ENCODE measurements at regions not wholly inside any gene's neighbourhood (a gene's known extent, or its start where the extent isn't known, plus 50 kb on each side); places are given as distances from the start of the nearest gene placed in this dataset.

DNA sequence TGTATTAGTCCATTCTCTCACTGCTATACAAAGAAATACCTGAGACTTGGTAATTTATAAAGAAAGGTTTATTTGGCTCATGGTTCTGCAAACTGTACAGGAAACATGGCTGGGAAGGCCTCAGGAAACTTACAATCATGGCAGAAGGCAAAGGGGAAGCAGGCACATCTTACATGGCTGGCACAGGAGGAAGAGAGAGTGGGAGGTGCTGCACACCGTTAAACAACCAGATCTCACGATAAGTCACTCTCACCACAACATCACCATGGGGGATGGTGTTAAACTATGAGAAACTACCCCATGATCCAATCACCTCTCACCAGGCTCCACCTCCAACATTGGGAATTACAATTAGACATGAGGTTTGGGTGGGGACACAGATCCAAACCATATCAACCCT, 191.8 kb upstream of the PLXNC1 start:
- ChIA-PET POLR2A (no interaction called here), RAD21 (ENCODE audit: unreplicated experiment) (interaction anchor here (1.0 kb wide), 1 partner anchor 387 kb away, joined by 3 read pairs; no protein-coding TSS in a partner anchor), SMC1A (ENCODE audit: uncharacterized antibody, unreplicated experiment) (no interaction called here), CTCF (interaction anchor here (1.2 to 1.8 kb wide), 3 partner anchors 9 to 147 kb away, joined by 3 to 4 read pairs (median 3); no protein-coding TSS in a partner anchor)
- H4K20me1 ChIP-seq (ENCODE audit: control insufficient read depth, insufficient read depth), result no peaks in the 10 kb centered on the region
- no peaks in the 10 kb centered on the region for H3K79me2 ChIP-seq (ENCODE audit: control insufficient read depth, insufficient read depth, low read length)
- intact Hi-C loops (cut with micrococcal nuclease; ENCODE audit: unreplicated experiment), result no loop called here
- H3K9me3 ChIP-seq (replicated peaks; ENCODE audit: control insufficient read depth, insufficient read depth, low read length), result no peaks in the 10 kb centered on the region
- no peak overlapping the region for H3K27ac ChIP-seq (ENCODE audit: control insufficient read depth, insufficient read depth)
- no peak overlapping the region for H3K9ac ChIP-seq (ENCODE audit: control insufficient read depth, insufficient read depth, low read length)
- no peaks in the 10 kb centered on the region; a peak in 1 of 4 replicates for H3K27me3 ChIP-seq (replicated peaks in 1 of 2; ENCODE audit: control insufficient read depth in 2 of 2, insufficient read depth in 2 of 2, low read length in 1 of 2)
- ATAC-seq, result no peak
- WGBS (ENCODE audit: insufficient coverage, insufficient replicate concordance, low lambda C conversion rate, missing lambda C conversion rate), result 41% methylated on average over 2 of the region's 2 CpGs
- no peak overlapping the region for H2AFZ ChIP-seq (ENCODE audit: control insufficient read depth, low read depth, low read length)
- H3K4me2 ChIP-seq (ENCODE audit: control insufficient read depth, insufficient read depth), result no peak overlapping the region
- H3K36me3 ChIP-seq (ENCODE audit: control insufficient read depth in 2 of 2, insufficient read depth in 2 of 2, low read length in 1 of 2), result no peaks in the 10 kb centered on the region
- no peak for FAIRE-seq
- no peak overlapping the region for H3K4me3 ChIP-seq
- DNase-seq (ENCODE audit: low read depth, low spot score), result no peak
- in situ Hi-C loops (cut with MboI), result no loop called here
- BruUV-seq (replicated peaks), result no TSS peak
- no peaks in the 10 kb centered on the region for H3K4me1 ChIP-seq (ENCODE audit: control insufficient read depth, insufficient read depth, low read length)
- TF ChIP-seq IKZF1 (conservative IDR thresholded peaks at IDR 0.05), result no peak
- no peak for TF ChIP-seq ZSCAN29 (IDR thresholded peaks at IDR 0.05)
- TF ChIP-seq MTA2 (IDR thresholded peaks at IDR 0.05; ENCODE audit: low read depth), result no peak
- no peak for TF ChIP-seq CBFB (IDR thresholded peaks at IDR 0.05; ENCODE audit: low read depth)
- TF ChIP-seq MEF2A (IDR thresholded peaks at IDR 0.05; ENCODE audit: insufficient read depth, low read depth, low read length), result no peak
- no peak for TF ChIP-seq ZBED1 (IDR thresholded peaks at IDR 0.05; ENCODE audit: borderline replicate concordance)
- no peak for TF ChIP-seq FOS (IDR thresholded peaks at IDR 0.05; ENCODE audit: borderline replicate concordance, extremely low read depth, insufficient read length)
- TF ChIP-seq, protein P1, sequence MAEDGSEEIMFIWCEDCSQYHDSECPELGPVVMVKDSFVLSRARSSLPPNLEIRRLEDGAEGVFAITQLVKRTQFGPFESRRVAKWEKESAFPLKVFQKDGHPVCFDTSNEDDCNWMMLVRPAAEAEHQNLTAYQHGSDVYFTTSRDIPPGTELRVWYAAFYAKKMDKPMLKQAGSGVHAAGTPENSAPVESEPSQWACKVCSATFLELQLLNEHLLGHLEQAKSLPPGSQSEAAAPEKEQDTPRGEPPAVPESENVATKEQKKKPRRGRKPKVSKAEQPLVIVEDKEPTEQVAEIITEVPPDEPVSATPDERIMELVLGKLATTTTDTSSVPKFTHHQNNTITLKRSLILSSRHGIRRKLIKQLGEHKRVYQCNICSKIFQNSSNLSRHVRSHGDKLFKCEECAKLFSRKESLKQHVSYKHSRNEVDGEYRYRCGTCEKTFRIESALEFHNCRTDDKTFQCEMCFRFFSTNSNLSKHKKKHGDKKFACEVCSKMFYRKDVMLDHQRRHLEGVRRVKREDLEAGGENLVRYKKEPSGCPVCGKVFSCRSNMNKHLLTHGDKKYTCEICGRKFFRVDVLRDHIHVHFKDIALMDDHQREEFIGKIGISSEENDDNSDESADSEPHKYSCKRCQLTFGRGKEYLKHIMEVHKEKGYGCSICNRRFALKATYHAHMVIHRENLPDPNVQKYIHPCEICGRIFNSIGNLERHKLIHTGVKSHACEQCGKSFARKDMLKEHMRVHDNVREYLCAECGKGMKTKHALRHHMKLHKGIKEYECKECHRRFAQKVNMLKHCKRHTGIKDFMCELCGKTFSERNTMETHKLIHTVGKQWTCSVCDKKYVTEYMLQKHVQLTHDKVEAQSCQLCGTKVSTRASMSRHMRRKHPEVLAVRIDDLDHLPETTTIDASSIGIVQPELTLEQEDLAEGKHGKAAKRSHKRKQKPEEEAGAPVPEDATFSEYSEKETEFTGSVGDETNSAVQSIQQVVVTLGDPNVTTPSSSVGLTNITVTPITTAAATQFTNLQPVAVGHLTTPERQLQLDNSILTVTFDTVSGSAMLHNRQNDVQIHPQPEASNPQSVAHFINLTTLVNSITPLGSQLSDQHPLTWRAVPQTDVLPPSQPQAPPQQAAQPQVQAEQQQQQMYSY (CRISPR knock-in tag; IDR thresholded peaks at IDR 0.05), result no peak
- TF ChIP-seq CHD1 (IDR thresholded peaks at IDR 0.05; ENCODE audit: low read depth, low read length), result no peak
- TF ChIP-seq SMAD5 (IDR thresholded peaks at IDR 0.05; ENCODE audit: low read depth), result no peak
- TF ChIP-seq FOXM1 (IDR thresholded peaks at IDR 0.05; ENCODE audit: low read depth, low read length), result no peak
- no peak for TF ChIP-seq CEBPB (IDR thresholded peaks at IDR 0.05; ENCODE audit: borderline replicate concordance in 1 of 2, low read depth in 2 of 2, low read length in 2 of 2)
- TF ChIP-seq RBBP5 (conservative IDR thresholded peaks at IDR 0.05), result no peak
- TF ChIP-seq PKNOX1 (IDR thresholded peaks at IDR 0.05), result no peak
- TF ChIP-seq MEF2B (IDR thresholded peaks at IDR 0.05; ENCODE audit: partially characterized antibody, poor library complexity, severe bottlenecking), result no peak
- no peak for TF ChIP-seq MXI1 (IDR thresholded peaks at IDR 0.05; ENCODE audit: low read depth, low read length)
- TF ChIP-seq PAX5 (IDR thresholded peaks at IDR 0.05; ENCODE audit: borderline replicate concordance, low read depth, low read length), result no peak
- no peak for TF ChIP-seq TCF3 (IDR thresholded peaks at IDR 0.05; ENCODE audit: borderline replicate concordance, insufficient read depth, low read depth, low read length)
- TF ChIP-seq, protein P2, sequence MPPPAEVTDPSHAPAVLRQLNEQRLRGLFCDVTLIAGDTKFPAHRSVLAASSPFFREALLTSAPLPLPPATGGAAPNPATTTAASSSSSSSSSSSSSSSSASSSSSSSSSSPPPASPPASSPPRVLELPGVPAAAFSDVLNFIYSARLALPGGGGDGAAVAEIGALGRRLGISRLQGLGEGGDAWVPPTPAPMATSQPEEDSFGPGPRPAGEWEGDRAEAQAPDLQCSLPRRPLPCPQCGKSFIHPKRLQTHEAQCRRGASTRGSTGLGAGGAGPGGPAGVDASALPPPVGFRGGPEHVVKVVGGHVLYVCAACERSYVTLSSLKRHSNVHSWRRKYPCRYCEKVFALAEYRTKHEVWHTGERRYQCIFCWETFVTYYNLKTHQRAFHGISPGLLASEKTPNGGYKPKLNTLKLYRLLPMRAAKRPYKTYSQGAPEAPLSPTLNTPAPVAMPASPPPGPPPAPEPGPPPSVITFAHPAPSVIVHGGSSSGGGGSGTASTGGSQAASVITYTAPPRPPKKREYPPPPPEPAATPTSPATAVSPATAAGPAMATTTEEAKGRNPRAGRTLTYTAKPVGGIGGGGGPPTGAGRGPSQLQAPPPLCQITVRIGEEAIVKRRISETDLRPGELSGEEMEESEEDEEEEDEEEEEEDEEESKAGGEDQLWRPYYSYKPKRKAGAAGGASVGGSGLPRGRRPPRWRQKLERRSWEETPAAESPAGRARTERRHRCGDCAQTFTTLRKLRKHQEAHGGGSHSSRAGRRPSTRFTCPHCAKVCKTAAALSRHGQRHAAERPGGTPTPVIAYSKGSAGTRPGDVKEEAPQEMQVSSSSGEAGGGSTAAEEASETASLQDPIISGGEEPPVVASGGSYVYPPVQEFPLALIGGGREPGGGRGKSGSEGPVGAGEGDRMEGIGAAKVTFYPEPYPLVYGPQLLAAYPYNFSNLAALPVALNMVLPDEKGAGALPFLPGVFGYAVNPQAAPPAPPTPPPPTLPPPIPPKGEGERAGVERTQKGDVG (CRISPR knock-in tag; IDR thresholded peaks at IDR 0.05), result no peak
